ENCODE measurements at regions not wholly inside any gene's neighbourhood (a gene's known extent, or its start where the extent isn't known, plus 50 kb on each side); places are given as distances from the start of the nearest gene placed in this dataset.

DNA sequence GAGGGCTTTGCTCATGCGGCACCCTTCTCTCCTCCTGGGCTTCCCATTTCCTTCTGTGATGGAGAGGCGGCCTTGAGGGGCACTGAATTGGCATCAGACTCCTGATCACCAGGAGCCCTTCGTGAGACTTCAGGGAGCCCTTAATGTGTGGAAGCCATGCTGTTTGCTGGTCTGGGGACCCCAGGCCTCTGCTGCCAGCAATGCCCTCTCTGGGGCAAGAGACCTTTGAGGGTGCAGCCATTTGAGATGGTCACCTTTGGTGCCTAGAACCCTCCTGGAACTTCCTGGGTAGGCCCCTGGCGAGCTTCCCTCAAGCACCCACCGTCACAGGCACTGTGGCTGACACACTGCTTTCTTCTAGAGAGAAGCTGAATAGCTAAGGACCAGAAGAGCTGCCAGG is 338.7 kb upstream of the IRX4 start:
- Histone ChIP-seq H3K9ac (ENCODE audit: low read length) (no peak overlapping the region), H3K79me2 (ENCODE audit: insufficient read depth, low read length) (no peaks in the 10 kb centered on the region), H3K36me3 (ENCODE audit: insufficient read depth, low read length) (no peaks in the 10 kb centered on the region), H3K4me2 (ENCODE audit: low read length) (no peak overlapping the region), H3K27me3 (ENCODE audit: insufficient read depth, low read length) (no peaks in the 10 kb centered on the region), H3K27ac (ENCODE audit: low read depth, low read length) (no peak overlapping the region), H3K9me3 (ENCODE audit: insufficient read depth, low read depth, low read length) (peaks cover 12% of the 10 kb centered on the region), H3K4me3 (ENCODE audit: insufficient read depth, low read depth, low read length) (no peak overlapping the region), H2AFZ (ENCODE audit: low read depth, low read length) (no peak overlapping the region), H4K20me1 (ENCODE audit: insufficient read depth, low read length) (no peaks in the 10 kb centered on the region), H3K4me1 (ENCODE audit: insufficient read depth, low read length) (no peaks in the 10 kb centered on the region)
- Mint-ChIP-seq H3K4me1 (ENCODE audit: low read depth, unreplicated experiment) (no peaks in the 10 kb centered on the region), H3K27ac (ENCODE audit: unreplicated experiment) (no peak overlapping the region), H3K9me3 (ENCODE audit: unreplicated experiment) (peaks cover 2% of the 10 kb centered on the region), H3K36me3 (ENCODE audit: low read depth, unreplicated experiment) (no peaks in the 10 kb centered on the region), H3K27me3 (ENCODE audit: low read depth, unreplicated experiment) (peaks cover 24% of the 10 kb centered on the region), H3K4me3 (ENCODE audit: unreplicated experiment) (no peak overlapping the region)
- TF ChIP-seq, protein P1, sequence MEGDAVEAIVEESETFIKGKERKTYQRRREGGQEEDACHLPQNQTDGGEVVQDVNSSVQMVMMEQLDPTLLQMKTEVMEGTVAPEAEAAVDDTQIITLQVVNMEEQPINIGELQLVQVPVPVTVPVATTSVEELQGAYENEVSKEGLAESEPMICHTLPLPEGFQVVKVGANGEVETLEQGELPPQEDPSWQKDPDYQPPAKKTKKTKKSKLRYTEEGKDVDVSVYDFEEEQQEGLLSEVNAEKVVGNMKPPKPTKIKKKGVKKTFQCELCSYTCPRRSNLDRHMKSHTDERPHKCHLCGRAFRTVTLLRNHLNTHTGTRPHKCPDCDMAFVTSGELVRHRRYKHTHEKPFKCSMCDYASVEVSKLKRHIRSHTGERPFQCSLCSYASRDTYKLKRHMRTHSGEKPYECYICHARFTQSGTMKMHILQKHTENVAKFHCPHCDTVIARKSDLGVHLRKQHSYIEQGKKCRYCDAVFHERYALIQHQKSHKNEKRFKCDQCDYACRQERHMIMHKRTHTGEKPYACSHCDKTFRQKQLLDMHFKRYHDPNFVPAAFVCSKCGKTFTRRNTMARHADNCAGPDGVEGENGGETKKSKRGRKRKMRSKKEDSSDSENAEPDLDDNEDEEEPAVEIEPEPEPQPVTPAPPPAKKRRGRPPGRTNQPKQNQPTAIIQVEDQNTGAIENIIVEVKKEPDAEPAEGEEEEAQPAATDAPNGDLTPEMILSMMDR (IDR thresholded peaks at IDR 0.05; ENCODE audit: insufficient read depth, low read depth, low read length), result no peak
- no peak for TF ChIP-seq EZH2 (IDR thresholded peaks at IDR 0.05; ENCODE audit: insufficient read depth, low read length)
- no peak for DNase-seq (ENCODE audit: low read depth)
- FAIRE-seq, result no peak

DNA sequence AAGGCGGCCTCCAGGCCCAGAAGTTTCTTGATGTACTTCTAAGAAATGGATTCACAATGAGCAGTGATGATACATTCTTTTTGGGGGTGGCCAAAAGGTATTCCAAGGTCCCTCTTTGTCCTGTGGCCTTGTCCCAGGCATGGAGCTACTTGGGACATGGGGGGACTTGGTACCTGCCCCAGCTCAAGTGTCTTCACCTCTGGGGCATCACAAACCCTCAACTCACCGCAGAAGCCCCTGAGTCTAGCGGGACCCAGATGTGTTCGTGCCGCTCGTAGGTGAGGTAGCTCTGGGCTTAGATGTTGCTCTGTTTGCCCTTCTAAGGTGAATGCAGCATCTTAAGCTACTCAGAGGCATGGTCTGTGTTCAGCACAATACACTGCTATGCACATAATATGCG is 338.0 kb upstream of the IRX4 start:
- Mint-ChIP-seq H3K27ac (ENCODE audit: unreplicated experiment) (no peak overlapping the region), H3K9me3 (ENCODE audit: unreplicated experiment) (peaks cover 2% of the 10 kb centered on the region), H3K27me3 (ENCODE audit: low read depth, unreplicated experiment) (peaks cover 29% of the 10 kb centered on the region), H3K4me1 (ENCODE audit: low read depth, unreplicated experiment) (no peaks in the 10 kb centered on the region), H3K4me3 (ENCODE audit: unreplicated experiment) (no peak overlapping the region), H3K36me3 (ENCODE audit: low read depth, unreplicated experiment) (no peaks in the 10 kb centered on the region)
- TF ChIP-seq, protein P1 (IDR thresholded peaks at IDR 0.05; ENCODE audit: insufficient read depth, low read depth, low read length), result no peak
- TF ChIP-seq EZH2 (IDR thresholded peaks at IDR 0.05; ENCODE audit: insufficient read depth, low read length), result no peak
- H3K4me3 ChIP-seq (ENCODE audit: insufficient read depth, low read depth, low read length), result no peak overlapping the region
- H3K4me1 ChIP-seq (ENCODE audit: insufficient read depth, low read length), result no peaks in the 10 kb centered on the region
- H3K9me3 ChIP-seq (ENCODE audit: insufficient read depth, low read depth, low read length), result peaks cover 12% of the 10 kb centered on the region
- H4K20me1 ChIP-seq (ENCODE audit: insufficient read depth, low read length), result no peaks in the 10 kb centered on the region
- no peak overlapping the region for H3K4me2 ChIP-seq (ENCODE audit: low read length)
- no peak overlapping the region for H2AFZ ChIP-seq (ENCODE audit: low read depth, low read length)
- H3K27ac ChIP-seq (ENCODE audit: low read depth, low read length), result no peak overlapping the region
- no peak overlapping the region for H3K9ac ChIP-seq (ENCODE audit: low read length)
- DNase-seq (ENCODE audit: low read depth), result no peak
- H3K27me3 ChIP-seq (ENCODE audit: insufficient read depth, low read length), result no peaks in the 10 kb centered on the region
- FAIRE-seq, result no peak
- H3K79me2 ChIP-seq (ENCODE audit: insufficient read depth, low read length), result no peaks in the 10 kb centered on the region
- no peaks in the 10 kb centered on the region for H3K36me3 ChIP-seq (ENCODE audit: insufficient read depth, low read length)

DNA sequence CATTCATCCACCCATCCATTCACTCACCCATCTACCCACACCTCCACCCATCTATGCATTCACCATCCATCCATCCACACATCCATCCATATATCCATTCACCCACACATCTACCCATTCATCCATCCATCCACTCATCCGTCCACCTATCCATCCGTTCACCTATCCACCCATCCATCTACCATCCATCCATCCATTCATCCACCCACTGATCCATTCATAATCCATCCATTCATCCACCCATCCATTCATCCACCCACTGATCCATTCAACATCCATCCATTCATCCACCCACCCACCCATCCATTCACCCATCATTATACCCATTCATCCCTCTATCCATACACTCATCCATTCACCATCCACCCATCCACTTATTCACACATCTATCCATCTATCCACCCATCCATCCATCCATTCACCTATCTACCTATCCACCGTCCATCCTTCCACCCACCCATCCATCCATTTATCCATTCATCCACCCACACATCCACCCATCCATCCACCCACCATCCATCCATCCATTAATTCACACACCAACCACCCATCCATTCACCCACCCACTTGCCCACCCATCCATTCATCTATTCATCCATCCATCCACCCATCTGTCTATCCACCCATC is 336.5 kb upstream of the IRX4 start:
- no peak overlapping the region for H3K4me3 ChIP-seq (ENCODE audit: insufficient read depth, low read depth, low read length)
- H3K79me2 ChIP-seq (ENCODE audit: insufficient read depth, low read length), result no peaks in the 10 kb centered on the region
- H3K27ac Mint-ChIP-seq (ENCODE audit: unreplicated experiment), result no peak overlapping the region
- FAIRE-seq, result no peak
- TF ChIP-seq, protein P1 (IDR thresholded peaks at IDR 0.05; ENCODE audit: insufficient read depth, low read depth, low read length), result no peak
- no peak for TF ChIP-seq EZH2 (IDR thresholded peaks at IDR 0.05; ENCODE audit: insufficient read depth, low read length)
- H3K27ac ChIP-seq (ENCODE audit: low read depth, low read length), result no peak overlapping the region
- peaks cover 30% of the 10 kb centered on the region for H3K27me3 Mint-ChIP-seq (ENCODE audit: low read depth, unreplicated experiment)
- no peaks in the 10 kb centered on the region for H3K4me1 ChIP-seq (ENCODE audit: insufficient read depth, low read length)
- no peak overlapping the region for H3K4me2 ChIP-seq (ENCODE audit: low read length)
- H3K4me1 Mint-ChIP-seq (ENCODE audit: low read depth, unreplicated experiment), result no peaks in the 10 kb centered on the region
- no peaks in the 10 kb centered on the region for H3K36me3 ChIP-seq (ENCODE audit: insufficient read depth, low read length)
- H3K9ac ChIP-seq (ENCODE audit: low read length), result no peak overlapping the region
- no peak for DNase-seq (ENCODE audit: low read depth)
- H3K9me3 Mint-ChIP-seq (ENCODE audit: unreplicated experiment), result peaks cover 2% of the 10 kb centered on the region
- no peak overlapping the region for H3K4me3 Mint-ChIP-seq (ENCODE audit: unreplicated experiment)
- H4K20me1 ChIP-seq (ENCODE audit: insufficient read depth, low read length), result no peaks in the 10 kb centered on the region
- no peaks in the 10 kb centered on the region for H3K36me3 Mint-ChIP-seq (ENCODE audit: low read depth, unreplicated experiment)
- H2AFZ ChIP-seq (ENCODE audit: low read depth, low read length), result no peak overlapping the region
- no peaks in the 10 kb centered on the region for H3K27me3 ChIP-seq (ENCODE audit: insufficient read depth, low read length)
- H3K9me3 ChIP-seq (ENCODE audit: insufficient read depth, low read depth, low read length), result peaks cover 10% of the 10 kb centered on the region

Data from astrocyte (in vitro differentiated cells and primary cell).